ENCODE measurements at regions not wholly inside any gene's neighbourhood (a gene's known extent, or its start where the extent isn't known, plus 50 kb on each side); places are given as distances from the start of the nearest gene placed in this dataset.

GRCh38 chr2:2640371-2640770, 309.3 kb upstream of the MYT1L start:
- H3K79me2 ChIP-seq = no peaks in the 10 kb centered on the region
- DNase-seq (ENCODE audit: low spot score) = no peak
- H3K9me3 ChIP-seq (ENCODE audit: low read depth) = no peaks in the 10 kb centered on the region
- no peak overlapping the region for H3K4me3 ChIP-seq
- H3K27ac ChIP-seq = no peak overlapping the region
- H3K27me3 ChIP-seq = no peaks in the 10 kb centered on the region
- H3K4me1 ChIP-seq (ENCODE audit: insufficient read depth) = no peaks in the 10 kb centered on the region
- H3K4me2 ChIP-seq = no peak overlapping the region
- TF ChIP-seq EZH2 (IDR thresholded peaks at IDR 0.05; ENCODE audit: borderline replicate concordance) = no peak
- TF ChIP-seq EZH2phosphoT487 (IDR thresholded peaks at IDR 0.05; ENCODE audit: low read depth, severe bottlenecking, unreplicated experiment) = no peak
- TF ChIP-seq, protein P1, sequence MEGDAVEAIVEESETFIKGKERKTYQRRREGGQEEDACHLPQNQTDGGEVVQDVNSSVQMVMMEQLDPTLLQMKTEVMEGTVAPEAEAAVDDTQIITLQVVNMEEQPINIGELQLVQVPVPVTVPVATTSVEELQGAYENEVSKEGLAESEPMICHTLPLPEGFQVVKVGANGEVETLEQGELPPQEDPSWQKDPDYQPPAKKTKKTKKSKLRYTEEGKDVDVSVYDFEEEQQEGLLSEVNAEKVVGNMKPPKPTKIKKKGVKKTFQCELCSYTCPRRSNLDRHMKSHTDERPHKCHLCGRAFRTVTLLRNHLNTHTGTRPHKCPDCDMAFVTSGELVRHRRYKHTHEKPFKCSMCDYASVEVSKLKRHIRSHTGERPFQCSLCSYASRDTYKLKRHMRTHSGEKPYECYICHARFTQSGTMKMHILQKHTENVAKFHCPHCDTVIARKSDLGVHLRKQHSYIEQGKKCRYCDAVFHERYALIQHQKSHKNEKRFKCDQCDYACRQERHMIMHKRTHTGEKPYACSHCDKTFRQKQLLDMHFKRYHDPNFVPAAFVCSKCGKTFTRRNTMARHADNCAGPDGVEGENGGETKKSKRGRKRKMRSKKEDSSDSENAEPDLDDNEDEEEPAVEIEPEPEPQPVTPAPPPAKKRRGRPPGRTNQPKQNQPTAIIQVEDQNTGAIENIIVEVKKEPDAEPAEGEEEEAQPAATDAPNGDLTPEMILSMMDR (IDR thresholded peaks at IDR 0.05; ENCODE audit: poor library complexity) = no peak
- H3K36me3 ChIP-seq (replicated peaks; ENCODE audit: insufficient read depth, low read depth) = no peaks in the 10 kb centered on the region
- 93% methylated on average over 7 of the region's 7 CpGs for WGBS (ENCODE audit: low lambda C conversion rate, missing lambda C conversion rate)
- H3K9me2 ChIP-seq (replicated peaks; ENCODE audit: insufficient read depth) = no peaks in the 10 kb centered on the region
- no peaks in the 10 kb centered on the region for H4K20me1 ChIP-seq (ENCODE audit: insufficient read depth, poor library complexity, severe bottlenecking)
- H2AFZ ChIP-seq = no peak overlapping the region

- no peak overlapping the region for H3K4me2 ChIP-seq
- no peaks in the 10 kb centered on the region for H3K9me2 ChIP-seq (replicated peaks; ENCODE audit: insufficient read depth)
- no peak overlapping the region for H2AFZ ChIP-seq
- H3K27ac ChIP-seq = no peak overlapping the region
- TF ChIP-seq, protein P1 (IDR thresholded peaks at IDR 0.05; ENCODE audit: poor library complexity) = no peak
- TF ChIP-seq EZH2phosphoT487 (IDR thresholded peaks at IDR 0.05; ENCODE audit: low read depth, severe bottlenecking, unreplicated experiment) (no peak), EZH2 (IDR thresholded peaks at IDR 0.05; ENCODE audit: borderline replicate concordance) (no peak)
- H3K27me3 ChIP-seq = no peaks in the 10 kb centered on the region
- H3K36me3 ChIP-seq (replicated peaks; ENCODE audit: insufficient read depth, low read depth) = no peaks in the 10 kb centered on the region
- no peaks in the 10 kb centered on the region for H3K79me2 ChIP-seq
- H3K4me3 ChIP-seq = no peak overlapping the region
- H4K20me1 ChIP-seq (ENCODE audit: insufficient read depth, poor library complexity, severe bottlenecking) = no peaks in the 10 kb centered on the region
- H3K4me1 ChIP-seq (ENCODE audit: insufficient read depth) = no peaks in the 10 kb centered on the region
- H3K9me3 ChIP-seq (ENCODE audit: low read depth) = no peaks in the 10 kb centered on the region
- no peak for DNase-seq (ENCODE audit: low spot score)
- 84% methylated on average over 30 of the region's 31 CpGs for WGBS (ENCODE audit: low lambda C conversion rate, missing lambda C conversion rate)
These were observed 308.4 kb upstream of the MYT1L start for GRCh38 chr2:2639251-2640139.

GRCh38 chr2:2638547-2639220, 307.6 kb upstream of the MYT1L start:
- WGBS (ENCODE audit: low lambda C conversion rate, missing lambda C conversion rate) = 90% methylated on average over 11 of the region's 11 CpGs
- no peak for DNase-seq (ENCODE audit: low spot score)

More at GRCh38 chr2:2638547-2639220, 307.6 kb upstream of the MYT1L start:
- Histone ChIP-seq H3K36me3 (replicated peaks; ENCODE audit: insufficient read depth, low read depth) (no peaks in the 10 kb centered on the region), H3K9me2 (replicated peaks; ENCODE audit: insufficient read depth) (no peaks in the 10 kb centered on the region), H3K4me3 (no peak overlapping the region), H4K20me1 (ENCODE audit: insufficient read depth, poor library complexity, severe bottlenecking) (no peaks in the 10 kb centered on the region), H3K4me2 (no peak overlapping the region), H3K27ac (no peak overlapping the region), H3K79me2 (no peaks in the 10 kb centered on the region), H3K9me3 (ENCODE audit: low read depth) (no peaks in the 10 kb centered on the region), H3K4me1 (ENCODE audit: insufficient read depth) (no peaks in the 10 kb centered on the region), H3K27me3 (no peaks in the 10 kb centered on the region), H2AFZ (no peak overlapping the region)
- TF ChIP-seq, protein P1 (IDR thresholded peaks at IDR 0.05; ENCODE audit: poor library complexity) = no peak
- TF ChIP-seq EZH2 (IDR thresholded peaks at IDR 0.05; ENCODE audit: borderline replicate concordance) (no peak), EZH2phosphoT487 (IDR thresholded peaks at IDR 0.05; ENCODE audit: low read depth, severe bottlenecking, unreplicated experiment) (no peak)
